ENCODE measurements at regions not wholly inside any gene's neighbourhood (a gene's known extent, or its start where the extent isn't known, plus 50 kb on each side); places are given as distances from the start of the nearest gene placed in this dataset.

GRCh38 chr15:70273808-70274207, 176.1 kb upstream of the TLE3 start:
- TF ChIP-seq CTCF (conservative IDR thresholded peaks at IDR 0.05; ENCODE audit: low read depth, low read length) (no peak), EZH2 (IDR thresholded peaks at IDR 0.05; ENCODE audit: borderline replicate concordance, low read depth, low read length, poor library complexity, severe bottlenecking) (no peak)

All from A673 (cell line).